H1 (cell line): ENCODE measurements at regions not wholly inside any gene's neighbourhood (a gene's known extent, or its start where the extent isn't known, plus 50 kb on each side); places are given as distances from the start of the nearest gene placed in this dataset.

Experiments used
- CTCF ChIA-PET: fragments of 300-600 bp; sonication (Branson Sonifier 250); formaldehyde crosslinking; loops from one replicate; lab custom pipeline; 2021; ENCODE audit not compliant: partially characterized antibody; lab: Charles Lee
- POLR2A ChIA-PET: fragments of 300-600 bp; sonication (Branson Sonifier 250); formaldehyde crosslinking; loops from one replicate; lab custom pipeline; 2021; ENCODE audit warnings: inconsistent platforms; ENCODE audit not compliant: partially characterized antibody; lab: Charles Lee
- DNase-seq, 2 experiments: peaks; one replicate each; pipeline versions ENCODE4 v3.0.0 to v3.0.0-alpha.2; 2010 to 2022; ENCODE audit warnings: low spot score in 2 of 2, low read depth in 1 of 2, mixed read lengths in 1 of 2
- FAIRE-seq: peaks from 2 replicates; lab custom pipeline; 2011; peaks lifted over from hg19 to GRCh38; lab: Jason Lieb, UNC
- H2AFZ ChIP-seq: 2 replicates; pipeline ENCODE4 v1.8.1; 2012; ENCODE audit warnings: low read length, inconsistent platforms
- H2AK5ac ChIP-seq: 2 replicates; pipeline ENCODE4 v1.6.1; 2013; ENCODE audit warnings: low read depth, low read length
- H2BK120ac ChIP-seq: replicated peaks from 2 replicates; pipeline ENCODE3; 2013; ENCODE audit warnings: low read depth, low read length, inconsistent platforms
- H2BK12ac ChIP-seq: 2 replicates; pipeline ENCODE4 v1.6.1; 2013; ENCODE audit warnings: low read depth, low read length
- H2BK15ac ChIP-seq: 2 replicates; pipeline ENCODE4 v1.6.1; 2013; ENCODE audit warnings: low read length
- H2BK20ac ChIP-seq: 2 replicates; pipeline ENCODE4 v1.6.1; 2013; ENCODE audit warnings: low read length
- H2BK5ac ChIP-seq: 2 replicates; pipeline ENCODE4 v1.6.1; 2013; ENCODE audit warnings: low read depth, low read length
- H3K14ac ChIP-seq: 2 replicates; pipeline ENCODE4 v1.6.1; 2013; ENCODE audit warnings: inconsistent platforms; ENCODE audit not compliant: insufficient read length
- H3K18ac ChIP-seq: 2 replicates; pipeline ENCODE4 v1.6.1; 2013; ENCODE audit warnings: low read length; ENCODE audit errors: extremely low read depth
- H3K23ac ChIP-seq: 2 replicates; pipeline ENCODE4 v1.6.1; 2013; ENCODE audit warnings: inconsistent platforms; ENCODE audit not compliant: insufficient read length
- H3K23me2 ChIP-seq: 2 replicates; pipeline ENCODE4 v1.6.1; 2013; ENCODE audit warnings: low read depth, low read length
- H3K27ac ChIP-seq: 2 replicates; pipeline ENCODE4 v1.6.1; 2011; ENCODE audit warnings: low read depth, low read length, inconsistent platforms
- H3K27me3 ChIP-seq, 4 experiments: replicated peaks in 1 of 4; 1 replicate in 1 of 4; 2 replicates in 3 of 4; pipeline versions ENCODE4 v1.6.1 to v1.8.1; 2011 to 2013; ENCODE audit warnings: low read length in 3 of 4, mild to moderate bottlenecking in 3 of 4, inconsistent platforms in 2 of 4, mixed read lengths in 2 of 4, moderate library complexity in 1 of 4; ENCODE audit not compliant: control insufficient read depth in 3 of 4, insufficient read depth in 3 of 4; ENCODE audit errors: extremely low read depth in 1 of 4
- H3K36me3 ChIP-seq, 4 experiments: 2 replicates each; pipeline versions ENCODE4 v1.6.1 to v1.8.1; 2011 to 2013; ENCODE audit warnings: mild to moderate bottlenecking in 4 of 4, low read length in 3 of 4, moderate library complexity in 2 of 4, control low read depth in 1 of 4, inconsistent platforms in 1 of 4; ENCODE audit not compliant: insufficient read depth in 4 of 4, control insufficient read depth in 2 of 4
- H3K4ac ChIP-seq: replicated peaks from 2 replicates; pipeline ENCODE3; 2013; ENCODE audit warnings: low read length, low read depth, mixed read lengths, inconsistent platforms; ENCODE audit not compliant: insufficient read length
- H3K4me1 ChIP-seq, 4 experiments: replicated peaks in 1 of 4; 1 replicate in 1 of 4; 2 replicates in 3 of 4; pipeline versions ENCODE4 v1.6.1 to v1.8.1; 2011 to 2013; ENCODE audit warnings: low read length in 3 of 4, inconsistent platforms in 2 of 4, mixed read lengths in 1 of 4; ENCODE audit not compliant: insufficient read depth in 4 of 4, control insufficient read depth in 3 of 4
- H3K4me2 ChIP-seq, 2 experiments: 2 replicates each; pipeline versions ENCODE4 v1.6.1 to v1.8.1; 2011 to 2013; ENCODE audit warnings: low read depth in 2 of 2, low read length in 2 of 2, control low read depth in 1 of 2, inconsistent platforms in 1 of 2, mild to moderate bottlenecking in 1 of 2; ENCODE audit not compliant: insufficient read depth in 1 of 2
- H3K4me3 ChIP-seq, 4 experiments: fragments of 200-600, 300-600 bp in 1 of 4; sonication (generic), shearing (Covaris generic), sonication (Bioruptor Twin) in 1 of 4; 2 replicates each; pipeline versions ENCODE4 v1.5.1 to v1.8.1; 2011 to 2016; ENCODE audit warnings: low read length in 4 of 4, low read depth in 3 of 4, control low read depth in 2 of 4, inconsistent platforms in 2 of 4, mild to moderate bottlenecking in 2 of 4, mixed read lengths in 1 of 4, moderate library complexity in 1 of 4; ENCODE audit not compliant: insufficient read depth in 2 of 4; ENCODE audit errors: extremely low read depth in 1 of 4
- H3K56ac ChIP-seq: replicated peaks from 2 replicates; pipeline ENCODE3; 2013; ENCODE audit warnings: low read depth, mild to moderate bottlenecking, mixed read lengths, low read length, inconsistent platforms; ENCODE audit not compliant: insufficient read length
- H3K79me1 ChIP-seq: 2 replicates; pipeline ENCODE4 v1.6.1; 2013; ENCODE audit warnings: low read depth, low read length, control low read depth
- H3K79me2 ChIP-seq, 2 experiments: 2 replicates each; pipeline versions ENCODE4 v1.6.1 to v1.8.1; 2012 to 2013; ENCODE audit warnings: low read length in 2 of 2, mild to moderate bottlenecking in 2 of 2, inconsistent platforms in 1 of 2; ENCODE audit not compliant: insufficient read depth in 2 of 2, control insufficient read depth in 1 of 2
- H3K9ac ChIP-seq, 4 experiments: replicated peaks in 1 of 4; 1 replicate in 1 of 4; 2 replicates in 3 of 4; pipeline versions ENCODE4 v1.6.1 to v1.8.1; 2011 to 2013; ENCODE audit warnings: low read depth in 3 of 4, low read length in 3 of 4, control low read depth in 2 of 4, mild to moderate bottlenecking in 2 of 4, moderate library complexity in 2 of 4, inconsistent platforms in 1 of 4; ENCODE audit errors: extremely low read depth in 1 of 4
- H3K9me3 ChIP-seq, 2 experiments: 2 replicates each; pipeline versions ENCODE4 v1.6.1 to v1.8.1; 2012 to 2013; ENCODE audit warnings: mild to moderate bottlenecking in 2 of 2, moderate library complexity in 2 of 2, control low read depth in 1 of 2, inconsistent platforms in 1 of 2, low read depth in 1 of 2, low read length in 1 of 2, mixed read lengths in 1 of 2; ENCODE audit not compliant: insufficient read depth in 2 of 2
- H4K20me1 ChIP-seq, 2 experiments: replicated peaks in 1 of 2; 2 replicates each; pipeline versions ENCODE3 to v1.8.1; 2011 to 2013; ENCODE audit warnings: inconsistent platforms in 2 of 2, low read length in 2 of 2, mild to moderate bottlenecking in 1 of 2; ENCODE audit not compliant: insufficient read depth in 2 of 2, control insufficient read depth in 1 of 2
- H4K5ac ChIP-seq: 2 replicates; pipeline ENCODE4 v1.6.1; 2013; ENCODE audit warnings: low read length, low read depth, mixed read lengths, inconsistent platforms; ENCODE audit not compliant: insufficient read length
- H4K8ac ChIP-seq: 2 replicates; pipeline ENCODE4 v1.8.0; 2013; ENCODE audit warnings: mild to moderate bottlenecking, moderate library complexity, low read length, inconsistent platforms; ENCODE audit not compliant: insufficient read depth; ENCODE audit errors: extremely low read depth
- H4K91ac ChIP-seq: replicated peaks from 2 replicates; pipeline ENCODE3; 2013; ENCODE audit warnings: low read length, mixed read lengths, inconsistent platforms; ENCODE audit not compliant: insufficient read length
- WGBS, 2 experiments: shearing (Covaris generic) in 1 of 2; methylation state at CpG; one replicate each; pipeline versions ENCODE4 v1.1.6 to v1.1.7; 2013 to 2015; ENCODE audit warnings: low lambda C conversion rate in 2 of 2, mixed read lengths in 2 of 2, inconsistent platforms in 1 of 2, low coverage in 1 of 2, missing lambda C conversion rate in 1 of 2; ENCODE audit not compliant: insufficient replicate concordance in 2 of 2, insufficient coverage in 1 of 2, insufficient read length in 1 of 2; ENCODE audit errors: extremely low coverage in 1 of 2, missing lambda C conversion rate in 1 of 2; 5-methylcytosine and 5-hydroxymethylcytosine counted together
- TF ChIP-seq, protein P1 (sequence below): fragments of 300-600 bp; sonication (generic); IDR thresholded peaks from 2 replicates; pipeline ENCODE4 v1.7.1; 2012; ENCODE audit warnings: low read length, moderate library complexity, mild to moderate bottlenecking, inconsistent platforms; ENCODE audit not compliant: insufficient replicate concordance

DNA sequence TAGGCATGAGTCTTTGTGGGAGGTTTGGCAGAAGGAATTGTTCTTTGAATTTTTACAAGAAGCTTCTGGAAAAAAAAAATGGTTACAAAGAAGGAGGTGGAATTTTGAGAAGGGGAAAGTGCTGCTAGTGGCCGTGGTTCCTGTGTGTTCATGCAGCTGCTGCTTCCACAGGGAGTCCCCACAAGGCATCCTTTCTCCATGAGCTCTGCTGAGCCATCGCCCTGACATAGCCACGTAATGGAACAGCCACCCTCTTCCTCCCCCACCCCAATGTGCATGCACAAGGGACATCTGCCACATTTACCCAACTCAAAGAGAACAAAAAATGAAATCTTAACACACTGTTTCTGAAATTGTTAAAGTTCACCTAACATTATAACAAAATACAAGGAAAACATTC, 529.7 kb downstream of the SATB2 start:
- Histone ChIP-seq H3K79me2 (no peaks in the 10 kb centered on the region), H4K91ac (no peak overlapping the region), H3K56ac (no peak overlapping the region), H3K23ac (no peak overlapping the region), H2AK5ac (no peak overlapping the region), H2BK12ac (no peak overlapping the region), H3K4me1 (no peaks in the 10 kb centered on the region), H2BK20ac (no peak overlapping the region), H2BK120ac (no peak overlapping the region), H3K18ac (no peak overlapping the region), H4K8ac (no peak overlapping the region), H3K23me2 (no peaks in the 10 kb centered on the region), H3K27me3 (no peaks in the 10 kb centered on the region), H3K79me1 (no peaks in the 10 kb centered on the region), H2BK5ac (no peak overlapping the region), H3K4me3 (no peak overlapping the region), H3K9ac (no peak overlapping the region), H3K36me3 (no peaks in the 10 kb centered on the region), H3K9me3 (no peaks in the 10 kb centered on the region), H3K14ac (no peak overlapping the region), H2BK15ac (no peak overlapping the region), H4K5ac (no peak overlapping the region), H3K27ac (no peak overlapping the region), H3K4me2 (no peak overlapping the region), H3K4ac (no peak overlapping the region), H4K20me1 (no peaks in the 10 kb centered on the region), H2AFZ (no peak overlapping the region)
- DNase-seq: no peak
- CTCF ChIA-PET: interaction anchor here (0.7 to 1.3 kb wide), 3 partner anchors 16 to 560 kb away, joined by 3 to 5 read pairs (median 3); no protein-coding TSS in a partner anchor
- FAIRE-seq: no peak
- POLR2A ChIA-PET: no interaction called here
- 90% methylated on average over 3 of the region's 3 CpGs; no CpG with 5 or more reads in 1 of the 2 experiments for WGBS, 2 experiments
- TF ChIP-seq, protein P1, sequence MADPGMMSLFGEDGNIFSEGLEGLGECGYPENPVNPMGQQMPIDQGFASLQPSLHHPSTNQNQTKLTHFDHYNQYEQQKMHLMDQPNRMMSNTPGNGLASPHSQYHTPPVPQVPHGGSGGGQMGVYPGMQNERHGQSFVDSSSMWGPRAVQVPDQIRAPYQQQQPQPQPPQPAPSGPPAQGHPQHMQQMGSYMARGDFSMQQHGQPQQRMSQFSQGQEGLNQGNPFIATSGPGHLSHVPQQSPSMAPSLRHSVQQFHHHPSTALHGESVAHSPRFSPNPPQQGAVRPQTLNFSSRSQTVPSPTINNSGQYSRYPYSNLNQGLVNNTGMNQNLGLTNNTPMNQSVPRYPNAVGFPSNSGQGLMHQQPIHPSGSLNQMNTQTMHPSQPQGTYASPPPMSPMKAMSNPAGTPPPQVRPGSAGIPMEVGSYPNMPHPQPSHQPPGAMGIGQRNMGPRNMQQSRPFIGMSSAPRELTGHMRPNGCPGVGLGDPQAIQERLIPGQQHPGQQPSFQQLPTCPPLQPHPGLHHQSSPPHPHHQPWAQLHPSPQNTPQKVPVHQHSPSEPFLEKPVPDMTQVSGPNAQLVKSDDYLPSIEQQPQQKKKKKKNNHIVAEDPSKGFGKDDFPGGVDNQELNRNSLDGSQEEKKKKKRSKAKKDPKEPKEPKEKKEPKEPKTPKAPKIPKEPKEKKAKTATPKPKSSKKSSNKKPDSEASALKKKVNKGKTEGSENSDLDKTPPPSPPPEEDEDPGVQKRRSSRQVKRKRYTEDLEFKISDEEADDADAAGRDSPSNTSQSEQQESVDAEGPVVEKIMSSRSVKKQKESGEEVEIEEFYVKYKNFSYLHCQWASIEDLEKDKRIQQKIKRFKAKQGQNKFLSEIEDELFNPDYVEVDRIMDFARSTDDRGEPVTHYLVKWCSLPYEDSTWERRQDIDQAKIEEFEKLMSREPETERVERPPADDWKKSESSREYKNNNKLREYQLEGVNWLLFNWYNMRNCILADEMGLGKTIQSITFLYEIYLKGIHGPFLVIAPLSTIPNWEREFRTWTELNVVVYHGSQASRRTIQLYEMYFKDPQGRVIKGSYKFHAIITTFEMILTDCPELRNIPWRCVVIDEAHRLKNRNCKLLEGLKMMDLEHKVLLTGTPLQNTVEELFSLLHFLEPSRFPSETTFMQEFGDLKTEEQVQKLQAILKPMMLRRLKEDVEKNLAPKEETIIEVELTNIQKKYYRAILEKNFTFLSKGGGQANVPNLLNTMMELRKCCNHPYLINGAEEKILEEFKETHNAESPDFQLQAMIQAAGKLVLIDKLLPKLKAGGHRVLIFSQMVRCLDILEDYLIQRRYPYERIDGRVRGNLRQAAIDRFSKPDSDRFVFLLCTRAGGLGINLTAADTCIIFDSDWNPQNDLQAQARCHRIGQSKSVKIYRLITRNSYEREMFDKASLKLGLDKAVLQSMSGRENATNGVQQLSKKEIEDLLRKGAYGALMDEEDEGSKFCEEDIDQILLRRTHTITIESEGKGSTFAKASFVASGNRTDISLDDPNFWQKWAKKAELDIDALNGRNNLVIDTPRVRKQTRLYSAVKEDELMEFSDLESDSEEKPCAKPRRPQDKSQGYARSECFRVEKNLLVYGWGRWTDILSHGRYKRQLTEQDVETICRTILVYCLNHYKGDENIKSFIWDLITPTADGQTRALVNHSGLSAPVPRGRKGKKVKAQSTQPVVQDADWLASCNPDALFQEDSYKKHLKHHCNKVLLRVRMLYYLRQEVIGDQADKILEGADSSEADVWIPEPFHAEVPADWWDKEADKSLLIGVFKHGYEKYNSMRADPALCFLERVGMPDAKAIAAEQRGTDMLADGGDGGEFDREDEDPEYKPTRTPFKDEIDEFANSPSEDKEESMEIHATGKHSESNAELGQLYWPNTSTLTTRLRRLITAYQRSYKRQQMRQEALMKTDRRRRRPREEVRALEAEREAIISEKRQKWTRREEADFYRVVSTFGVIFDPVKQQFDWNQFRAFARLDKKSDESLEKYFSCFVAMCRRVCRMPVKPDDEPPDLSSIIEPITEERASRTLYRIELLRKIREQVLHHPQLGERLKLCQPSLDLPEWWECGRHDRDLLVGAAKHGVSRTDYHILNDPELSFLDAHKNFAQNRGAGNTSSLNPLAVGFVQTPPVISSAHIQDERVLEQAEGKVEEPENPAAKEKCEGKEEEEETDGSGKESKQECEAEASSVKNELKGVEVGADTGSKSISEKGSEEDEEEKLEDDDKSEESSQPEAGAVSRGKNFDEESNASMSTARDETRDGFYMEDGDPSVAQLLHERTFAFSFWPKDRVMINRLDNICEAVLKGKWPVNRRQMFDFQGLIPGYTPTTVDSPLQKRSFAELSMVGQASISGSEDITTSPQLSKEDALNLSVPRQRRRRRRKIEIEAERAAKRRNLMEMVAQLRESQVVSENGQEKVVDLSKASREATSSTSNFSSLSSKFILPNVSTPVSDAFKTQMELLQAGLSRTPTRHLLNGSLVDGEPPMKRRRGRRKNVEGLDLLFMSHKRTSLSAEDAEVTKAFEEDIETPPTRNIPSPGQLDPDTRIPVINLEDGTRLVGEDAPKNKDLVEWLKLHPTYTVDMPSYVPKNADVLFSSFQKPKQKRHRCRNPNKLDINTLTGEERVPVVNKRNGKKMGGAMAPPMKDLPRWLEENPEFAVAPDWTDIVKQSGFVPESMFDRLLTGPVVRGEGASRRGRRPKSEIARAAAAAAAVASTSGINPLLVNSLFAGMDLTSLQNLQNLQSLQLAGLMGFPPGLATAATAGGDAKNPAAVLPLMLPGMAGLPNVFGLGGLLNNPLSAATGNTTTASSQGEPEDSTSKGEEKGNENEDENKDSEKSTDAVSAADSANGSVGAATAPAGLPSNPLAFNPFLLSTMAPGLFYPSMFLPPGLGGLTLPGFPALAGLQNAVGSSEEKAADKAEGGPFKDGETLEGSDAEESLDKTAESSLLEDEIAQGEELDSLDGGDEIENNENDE: no peak
